ENCODE measurements at regions not wholly inside any gene's neighbourhood (a gene's known extent, or its start where the extent isn't known, plus 50 kb on each side); places are given as distances from the start of the nearest gene placed in this dataset.

DNA sequence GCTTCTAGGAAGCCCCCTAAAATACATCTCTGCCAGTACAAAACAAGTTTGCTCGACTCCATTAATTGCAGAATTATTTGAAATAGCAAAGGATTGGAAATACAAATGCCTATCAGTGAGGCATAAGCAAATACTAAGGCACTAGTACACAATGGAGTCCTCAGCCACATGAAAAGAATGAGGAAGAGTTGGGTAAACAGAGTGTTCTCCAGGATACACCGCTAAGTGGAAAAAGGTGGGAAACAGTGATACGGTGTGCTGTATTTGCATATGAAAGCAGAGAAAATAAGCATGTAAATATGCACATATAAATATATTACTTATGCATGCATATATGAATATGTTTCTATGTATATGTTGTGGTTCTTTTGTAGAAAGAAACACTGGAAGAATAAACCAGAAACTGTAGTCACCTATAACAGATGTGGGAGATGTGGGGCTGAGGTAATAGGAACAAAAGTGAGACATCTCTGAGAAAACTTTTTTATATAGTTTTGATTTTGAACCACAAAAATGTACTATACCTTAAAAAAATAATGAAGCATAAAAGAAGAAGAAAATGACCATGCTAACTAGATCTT is 143.4 kb upstream of the MYLIP start:
- Histone ChIP-seq H3K27ac (ENCODE audit: low read length) (no peak overlapping the region), H3K4me3 (ENCODE audit: low read length) (no peak overlapping the region), H3K4me1 (ENCODE audit: control insufficient read depth, insufficient read depth, low read length) (no peaks in the 10 kb centered on the region), H3K36me3 (ENCODE audit: control insufficient read depth, insufficient read depth, low read length) (no peaks in the 10 kb centered on the region), H3K9me3 (ENCODE audit: control insufficient read depth, insufficient read depth, low read length) (no peaks in the 10 kb centered on the region), H3K27me3 (ENCODE audit: control insufficient read depth, insufficient read depth, low read length) (no peaks in the 10 kb centered on the region)
- intact Hi-C loops (cut with micrococcal nuclease) = no loop called here
- no peak for DNase-seq
- Mint-ChIP-seq H3K4me3 (no peak overlapping the region), H3K9me3 (peaks cover 0 to 3% of the 10 kb centered on the region in 2 donors), H3K27ac (no peak overlapping the region), H3K27me3 (ENCODE audit: low read depth in 2 of 2) (peaks cover 0 to 3% of the 10 kb centered on the region in 2 donors), H3K4me1 (no peaks in the 10 kb centered on the region), H3K36me3 (no peaks in the 10 kb centered on the region)
- WGBS (ENCODE audit: insufficient coverage) = 100% methylated on average over 2 of the region's 3 CpGs
- TF ChIP-seq, protein P1, sequence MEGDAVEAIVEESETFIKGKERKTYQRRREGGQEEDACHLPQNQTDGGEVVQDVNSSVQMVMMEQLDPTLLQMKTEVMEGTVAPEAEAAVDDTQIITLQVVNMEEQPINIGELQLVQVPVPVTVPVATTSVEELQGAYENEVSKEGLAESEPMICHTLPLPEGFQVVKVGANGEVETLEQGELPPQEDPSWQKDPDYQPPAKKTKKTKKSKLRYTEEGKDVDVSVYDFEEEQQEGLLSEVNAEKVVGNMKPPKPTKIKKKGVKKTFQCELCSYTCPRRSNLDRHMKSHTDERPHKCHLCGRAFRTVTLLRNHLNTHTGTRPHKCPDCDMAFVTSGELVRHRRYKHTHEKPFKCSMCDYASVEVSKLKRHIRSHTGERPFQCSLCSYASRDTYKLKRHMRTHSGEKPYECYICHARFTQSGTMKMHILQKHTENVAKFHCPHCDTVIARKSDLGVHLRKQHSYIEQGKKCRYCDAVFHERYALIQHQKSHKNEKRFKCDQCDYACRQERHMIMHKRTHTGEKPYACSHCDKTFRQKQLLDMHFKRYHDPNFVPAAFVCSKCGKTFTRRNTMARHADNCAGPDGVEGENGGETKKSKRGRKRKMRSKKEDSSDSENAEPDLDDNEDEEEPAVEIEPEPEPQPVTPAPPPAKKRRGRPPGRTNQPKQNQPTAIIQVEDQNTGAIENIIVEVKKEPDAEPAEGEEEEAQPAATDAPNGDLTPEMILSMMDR (IDR thresholded peaks at IDR 0.05) = no peak
- ATAC-seq = no peak

- Mint-ChIP-seq H3K4me1 (peaks cover 4% of the 10 kb centered on the region in 2 donors), H3K36me3 (no peaks in the 10 kb centered on the region), H3K27me3 (ENCODE audit: low read depth in 2 of 2) (peaks cover 0 to 3% of the 10 kb centered on the region in 2 donors), H3K4me3 (no peak overlapping the region), H3K9me3 (no peaks in the 10 kb centered on the region), H3K27ac (no peak overlapping the region)
- H3K27me3 ChIP-seq (ENCODE audit: control insufficient read depth, insufficient read depth, low read length) = no peaks in the 10 kb centered on the region
- DNase-seq (no peak), ATAC-seq (no peak)
- intact Hi-C loops (cut with micrococcal nuclease) = no loop called here
- H3K27ac ChIP-seq (ENCODE audit: low read length) = no peak overlapping the region
- H3K4me3 ChIP-seq (ENCODE audit: low read length) = no peak overlapping the region
- H3K4me1 ChIP-seq (ENCODE audit: control insufficient read depth, insufficient read depth, low read length) = no peaks in the 10 kb centered on the region
- no peaks in the 10 kb centered on the region for H3K9me3 ChIP-seq (ENCODE audit: control insufficient read depth, insufficient read depth, low read length)
- WGBS (ENCODE audit: insufficient coverage) = 93% methylated on average over 9 of the region's 9 CpGs
- H3K36me3 ChIP-seq (ENCODE audit: control insufficient read depth, insufficient read depth, low read length) = no peaks in the 10 kb centered on the region
- TF ChIP-seq, protein P1 (IDR thresholded peaks at IDR 0.05) = no peak
Observed at GRCh38 chr6:15981956-15982355, 146.9 kb upstream of the MYLIP start.

DNA sequence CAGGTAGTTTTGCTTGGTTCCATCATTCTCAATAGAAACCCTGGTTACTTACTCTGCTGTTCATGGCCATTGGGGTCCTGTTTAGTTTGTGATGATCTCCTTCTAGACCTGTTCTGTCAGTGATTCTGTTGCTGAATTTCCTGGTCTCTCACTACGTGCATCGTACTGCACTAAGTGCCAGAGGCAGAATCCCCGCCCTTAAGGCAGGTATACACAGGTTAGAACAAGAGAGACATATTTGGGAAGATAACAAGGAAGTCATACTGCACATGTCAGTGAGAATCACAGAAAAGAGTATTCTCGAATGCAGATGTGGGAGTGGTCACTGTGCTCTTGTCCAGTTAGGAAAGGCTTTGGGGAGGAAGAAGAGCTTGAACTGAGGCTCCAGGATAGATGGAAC is 148.1 kb upstream of the MYLIP start:
- no peaks in the 10 kb centered on the region for H3K36me3 Mint-ChIP-seq
- Histone ChIP-seq H3K36me3 (ENCODE audit: control insufficient read depth, insufficient read depth, low read length) (no peaks in the 10 kb centered on the region), H3K27ac (ENCODE audit: low read length) (no peak overlapping the region), H3K27me3 (ENCODE audit: control insufficient read depth, insufficient read depth, low read length) (no peaks in the 10 kb centered on the region), H3K4me1 (ENCODE audit: control insufficient read depth, insufficient read depth, low read length) (no peaks in the 10 kb centered on the region), H3K9me3 (ENCODE audit: control insufficient read depth, insufficient read depth, low read length) (no peaks in the 10 kb centered on the region), H3K4me3 (ENCODE audit: low read length) (no peak overlapping the region)
- DNase-seq = no peak
- H3K27ac Mint-ChIP-seq = no peak overlapping the region
- intact Hi-C loops (cut with micrococcal nuclease) = no loop called here
- 92% methylated on average over 4 of the region's 4 CpGs for WGBS (ENCODE audit: insufficient coverage)
- peaks cover 4% of the 10 kb centered on the region in 2 donors for H3K4me1 Mint-ChIP-seq
- H3K27me3 Mint-ChIP-seq (ENCODE audit: low read depth in 2 of 2) = peaks cover 0 to 3% of the 10 kb centered on the region in 2 donors
- no peak overlapping the region for H3K4me3 Mint-ChIP-seq
- ATAC-seq = no peak
- TF ChIP-seq, protein P1 (IDR thresholded peaks at IDR 0.05) = no peak
- no peaks in the 10 kb centered on the region for H3K9me3 Mint-ChIP-seq

GRCh38 chr6:15978426-15978825 is 150.5 kb upstream of the MYLIP start:
- H3K9me3 Mint-ChIP-seq = peaks cover 3 to 7% of the 10 kb centered on the region in 2 donors
- intact Hi-C loops (cut with micrococcal nuclease) = no loop called here
- Histone ChIP-seq H3K4me1 (ENCODE audit: control insufficient read depth, insufficient read depth, low read length) (no peaks in the 10 kb centered on the region), H3K4me3 (ENCODE audit: low read length) (no peak overlapping the region), H3K9me3 (ENCODE audit: control insufficient read depth, insufficient read depth, low read length) (peaks cover 5% of the 10 kb centered on the region), H3K36me3 (ENCODE audit: control insufficient read depth, insufficient read depth, low read length) (no peaks in the 10 kb centered on the region), H3K27me3 (ENCODE audit: control insufficient read depth, insufficient read depth, low read length) (no peaks in the 10 kb centered on the region), H3K27ac (ENCODE audit: low read length) (no peak overlapping the region)
- H3K27ac Mint-ChIP-seq = no peak overlapping the region
- TF ChIP-seq, protein P1 (IDR thresholded peaks at IDR 0.05) = no peak
- H3K27me3 Mint-ChIP-seq (ENCODE audit: low read depth in 2 of 2) = peaks cover 0 to 8% of the 10 kb centered on the region in 2 donors
- DNase-seq = no peak
- H3K36me3 Mint-ChIP-seq = peaks cover 14% of the 10 kb centered on the region
- no peak overlapping the region for H3K4me3 Mint-ChIP-seq
- H3K4me1 Mint-ChIP-seq = peaks cover 4% of the 10 kb centered on the region in 2 donors
- ATAC-seq = no peak
